HEK293T (cell line): ENCODE measurements at regions not wholly inside any gene's neighbourhood (a gene's known extent, or its start where the extent isn't known, plus 50 kb on each side); places are given as distances from the start of the nearest gene placed in this dataset.

Experiments used
- CTCF ChIA-PET: fragments of 350-600 bp; formaldehyde crosslinking; extraction: SDS; loops from one replicate; lab custom pipeline; 2021; ENCODE audit warnings: antibody characterized with exemption, inconsistent platforms; lab: Yijun Ruan, JAX
- POLR2A ChIA-PET: fragments of 350-600 bp; formaldehyde crosslinking; extraction: SDS; loops from one replicate; lab custom pipeline; 2020; ENCODE audit warnings: antibody characterized with exemption, inconsistent platforms; lab: Yijun Ruan, JAX
- DNase-seq: peaks from one replicate; pipeline ENCODE4 v3.0.0; 2012; ENCODE audit warnings: mixed read lengths; ENCODE audit errors: extremely low spot score
- ARNT ChIP-seq: fragments of 450-650 bp; IDR thresholded peaks from 2 replicates; pipeline ENCODE4 v1.6.1; 2017; ENCODE audit warnings: mild to moderate bottlenecking
- BHLHE40 ChIP-seq: fragments of 450-650 bp; IDR thresholded peaks from 2 replicates; pipeline ENCODE4 v1.6.1; 2016; ENCODE audit warnings: mild to moderate bottlenecking, moderate library complexity, borderline replicate concordance
- CTBP1 ChIP-seq: fragments of 450-650 bp; IDR thresholded peaks from 2 replicates; pipeline ENCODE4 v1.6.1; 2016; ENCODE audit warnings: borderline replicate concordance
- ELF4 ChIP-seq: fragments of 450-650 bp; IDR thresholded peaks from 2 replicates; pipeline ENCODE4 v1.6.1; 2017; ENCODE audit warnings: antibody characterized with exemption
- FOXA1 ChIP-seq: fragments of 450-650 bp; IDR thresholded peaks from 2 replicates; pipeline ENCODE4 v1.6.1; 2016; ENCODE audit warnings: mild to moderate bottlenecking
- FOXK2 ChIP-seq: fragments of 450-650 bp; IDR thresholded peaks from 2 replicates; pipeline ENCODE4 v1.6.1; 2016; ENCODE audit warnings: mild to moderate bottlenecking
- FOXM1 ChIP-seq: fragments of 450-650 bp; IDR thresholded peaks from 2 replicates; pipeline ENCODE4 v1.6.1; 2017; ENCODE audit warnings: mild to moderate bottlenecking, borderline replicate concordance
- HDGF ChIP-seq: fragments of 450-650 bp; IDR thresholded peaks from 2 replicates; pipeline ENCODE4 v1.6.1; 2017; ENCODE audit warnings: antibody characterized with exemption, borderline replicate concordance
- L3MBTL2 ChIP-seq: fragments of 450-650 bp; conservative IDR thresholded peaks from 2 replicates; pipeline ENCODE4 v1.6.1; 2016; ENCODE audit warnings: mild to moderate bottlenecking
- LEF1 ChIP-seq: fragments of 450-650 bp; IDR thresholded peaks from 2 replicates; pipeline ENCODE4 v1.6.1; 2017; ENCODE audit warnings: mild to moderate bottlenecking, borderline replicate concordance
- NFRKB ChIP-seq: fragments of 450-650 bp; IDR thresholded peaks from 2 replicates; pipeline ENCODE4 v1.6.1; 2016; ENCODE audit warnings: mild to moderate bottlenecking, moderate library complexity
- PKNOX1 ChIP-seq: fragments of 450-650 bp; IDR thresholded peaks from 2 replicates; pipeline ENCODE4 v1.6.1; 2016
- SP1 ChIP-seq: fragments of 450-650 bp; IDR thresholded peaks from 2 replicates; pipeline ENCODE4 v1.6.1; 2017
- SUZ12 ChIP-seq: fragments of 450-650 bp; IDR thresholded peaks from 2 replicates; pipeline ENCODE4 v1.6.1; 2016; ENCODE audit warnings: mild to moderate bottlenecking
- TARDBP ChIP-seq: fragments of 450-650 bp; IDR thresholded peaks from 2 replicates; pipeline ENCODE4 v1.6.1; 2016
- ZNF384 ChIP-seq: fragments of 450-650 bp; IDR thresholded peaks from 2 replicates; pipeline ENCODE4 v1.6.1; 2016

GRCh38 chr4:127214931-127215330, 417.8 kb upstream of the INTU start:
- DNase-seq, result no peak
- no peak for TF ChIP-seq ELF4
- TF ChIP-seq SUZ12, result no peak
- no peak for TF ChIP-seq PKNOX1
- no peak for TF ChIP-seq CTBP1
- no peak for TF ChIP-seq BHLHE40
- no peak for TF ChIP-seq FOXK2
- no peak for TF ChIP-seq SP1
- TF ChIP-seq NFRKB, result no peak
- TF ChIP-seq TARDBP, result no peak
- TF ChIP-seq ARNT, result no peak
- no peak for TF ChIP-seq HDGF
- TF ChIP-seq LEF1, result no peak
- TF ChIP-seq FOXM1, result no peak
- no peak for TF ChIP-seq ZNF384
- no peak for TF ChIP-seq FOXA1
- no peak for TF ChIP-seq L3MBTL2
- CTCF ChIA-PET, result no interaction called here
- POLR2A ChIA-PET, result no interaction called here

GRCh38 chr4:127217586-127218229, 415.0 kb upstream of the INTU start:
- TF ChIP-seq ELF4, result no peak
- TF ChIP-seq L3MBTL2, result no peak
- TF ChIP-seq FOXK2, result no peak
- TF ChIP-seq BHLHE40, result no peak
- TF ChIP-seq LEF1, result no peak
- no peak for TF ChIP-seq NFRKB
- TF ChIP-seq PKNOX1, result no peak
- no peak for TF ChIP-seq SUZ12
- TF ChIP-seq ZNF384, result no peak
- no peak for TF ChIP-seq TARDBP
- TF ChIP-seq FOXM1, result no peak
- TF ChIP-seq HDGF, result no peak
- TF ChIP-seq FOXA1, result no peak
- TF ChIP-seq CTBP1, result no peak
- TF ChIP-seq SP1, result no peak
- ChIA-PET POLR2A (no interaction called here), CTCF (no interaction called here)
- DNase-seq, result no peak

GRCh38 chr4:127219232-127219631, 413.5 kb upstream of the INTU start:
- ChIA-PET POLR2A (no interaction called here), CTCF (no interaction called here)
- TF ChIP-seq ELF4, result no peak
- TF ChIP-seq ZNF384, result no peak
- TF ChIP-seq SUZ12, result no peak
- no peak for TF ChIP-seq FOXK2
- TF ChIP-seq CTBP1, result no peak
- TF ChIP-seq PKNOX1, result no peak

GRCh38 chr4:127224556-127224955, 408.2 kb upstream of the INTU start:
- CTCF ChIA-PET, result no interaction called here
- POLR2A ChIA-PET, result no interaction called here
- no peak for DNase-seq
- TF ChIP-seq NFRKB, result no peak
- no peak for TF ChIP-seq PKNOX1
- TF ChIP-seq FOXM1, result no peak
- TF ChIP-seq LEF1, result no peak
- no peak for TF ChIP-seq ZNF384
- TF ChIP-seq ARNT, result no peak
- no peak for TF ChIP-seq FOXA1
- no peak for TF ChIP-seq HDGF
- no peak for TF ChIP-seq TARDBP
- TF ChIP-seq SP1, result no peak
- TF ChIP-seq FOXK2, result no peak
- no peak for TF ChIP-seq L3MBTL2
- TF ChIP-seq CTBP1, result no peak
- no peak for TF ChIP-seq ELF4
- TF ChIP-seq BHLHE40, result no peak
- TF ChIP-seq SUZ12, result no peak

More at GRCh38 chr4:127219232-127219631, 413.5 kb upstream of the INTU start:
- DNase-seq, result no peak

GRCh38 chr4:127229855-127230608, 402.7 kb upstream of the INTU start:
- ChIA-PET POLR2A (no interaction called here), CTCF (no interaction called here)
- TF ChIP-seq L3MBTL2 (no peak), CTBP1 (no peak), FOXM1 (no peak), BHLHE40 (no peak), HDGF (no peak), SP1 (no peak), FOXK2 (no peak), PKNOX1 (no peak), SUZ12 (no peak), ARNT (no peak), NFRKB (no peak)
- DNase-seq, result no peak
